SW 1271 (cell line): ENCODE measurements at regions not wholly inside any gene's neighbourhood (a gene's known extent, or its start where the extent isn't known, plus 50 kb on each side); places are given as distances from the start of the nearest gene placed in this dataset.

Experiments used
- DNase-seq, 2 experiments: peaks; one replicate each; lab custom pipeline; 2025; lab: John Stamatoyannopoulos, UW

DNA sequence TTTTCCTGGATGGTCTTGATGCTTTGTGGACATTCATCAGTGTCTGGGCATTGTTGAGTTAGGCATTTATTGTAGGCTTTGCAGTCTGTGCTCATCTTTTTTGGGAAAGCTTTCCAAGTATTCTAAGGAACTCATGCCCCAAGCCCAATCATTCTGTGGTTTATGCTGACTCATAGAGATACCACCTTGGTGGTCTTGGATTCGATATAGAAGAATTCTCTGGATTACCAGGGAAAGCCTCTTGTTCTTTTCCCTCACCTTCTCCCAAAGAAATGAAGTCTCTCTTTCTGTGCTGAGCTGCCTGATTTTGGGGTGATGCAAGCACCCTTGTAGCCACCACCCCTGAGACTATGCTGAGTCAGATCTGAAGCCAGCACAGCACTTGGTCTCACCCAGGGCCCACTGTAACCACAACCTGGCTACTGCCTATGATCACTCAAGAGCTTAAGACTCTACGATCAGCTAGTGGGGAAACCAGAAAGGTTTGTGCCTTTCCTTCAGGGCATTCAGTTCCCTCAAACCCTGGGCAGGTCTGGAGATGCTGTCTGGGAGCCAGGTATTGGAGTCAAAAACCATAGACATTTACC, 422.6 kb downstream of the NUF2 start:
- DNase-seq: no peak

DNA sequence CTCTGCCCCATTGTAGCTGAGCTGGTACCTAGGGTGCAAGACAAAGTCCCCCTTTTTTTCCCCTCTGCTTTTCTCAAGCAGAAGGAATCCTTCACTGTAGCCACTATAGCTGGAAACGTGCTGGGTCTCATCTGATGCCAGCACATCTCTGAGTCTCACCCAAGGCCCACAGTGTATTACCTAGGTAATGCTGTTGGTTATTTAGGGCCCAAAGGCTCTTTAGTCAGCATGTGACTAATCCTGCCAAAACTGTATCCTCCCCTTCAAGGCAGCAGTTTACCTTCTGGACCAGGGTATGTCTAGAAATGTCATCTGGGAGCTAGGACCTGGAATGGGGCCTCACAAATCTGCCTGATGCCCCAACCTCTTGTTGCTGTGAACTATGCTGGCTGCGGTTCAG, 423.4 kb downstream of the NUF2 start:
- DNase-seq: no peak

DNA sequence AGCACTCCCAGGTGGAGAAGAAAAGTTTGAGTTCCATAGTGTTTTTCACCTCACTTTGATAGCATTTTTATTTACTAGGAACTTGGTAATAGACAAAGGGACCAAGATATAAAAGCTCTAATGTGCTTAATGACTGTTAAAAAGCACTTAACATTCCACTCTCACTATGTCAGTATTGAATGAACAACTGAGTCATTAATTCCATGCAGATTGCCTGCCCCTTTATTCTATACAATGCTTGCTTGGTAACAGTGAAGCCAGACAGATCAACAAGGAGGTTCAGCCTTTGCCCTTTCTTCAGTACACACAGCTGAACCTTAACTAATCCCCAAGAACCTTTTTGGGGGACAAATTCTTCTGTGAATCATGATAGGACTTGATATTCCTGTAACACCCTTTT, 425.5 kb downstream of the NUF2 start:
- no peak for DNase-seq

DNA sequence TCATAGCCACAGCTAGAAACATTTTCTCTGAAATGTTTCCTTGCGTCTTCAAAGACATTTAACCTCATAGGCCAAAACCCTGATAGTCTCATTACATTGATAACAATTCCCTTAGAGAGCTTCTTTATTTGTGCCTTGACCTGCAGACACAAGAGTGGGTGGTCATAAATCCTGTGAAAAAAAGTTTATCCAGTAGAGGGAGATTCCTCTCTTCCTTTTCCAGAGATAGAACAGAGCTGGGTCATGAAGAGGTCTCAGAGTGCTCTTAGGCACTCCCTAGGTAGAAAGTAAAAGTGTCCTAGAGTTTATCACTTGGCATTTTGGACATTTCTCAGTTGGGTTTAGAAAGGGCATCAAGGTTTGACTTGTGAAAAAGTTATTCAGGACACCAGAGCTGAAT, 426.1 kb downstream of the NUF2 start:
- no peak for DNase-seq

DNA sequence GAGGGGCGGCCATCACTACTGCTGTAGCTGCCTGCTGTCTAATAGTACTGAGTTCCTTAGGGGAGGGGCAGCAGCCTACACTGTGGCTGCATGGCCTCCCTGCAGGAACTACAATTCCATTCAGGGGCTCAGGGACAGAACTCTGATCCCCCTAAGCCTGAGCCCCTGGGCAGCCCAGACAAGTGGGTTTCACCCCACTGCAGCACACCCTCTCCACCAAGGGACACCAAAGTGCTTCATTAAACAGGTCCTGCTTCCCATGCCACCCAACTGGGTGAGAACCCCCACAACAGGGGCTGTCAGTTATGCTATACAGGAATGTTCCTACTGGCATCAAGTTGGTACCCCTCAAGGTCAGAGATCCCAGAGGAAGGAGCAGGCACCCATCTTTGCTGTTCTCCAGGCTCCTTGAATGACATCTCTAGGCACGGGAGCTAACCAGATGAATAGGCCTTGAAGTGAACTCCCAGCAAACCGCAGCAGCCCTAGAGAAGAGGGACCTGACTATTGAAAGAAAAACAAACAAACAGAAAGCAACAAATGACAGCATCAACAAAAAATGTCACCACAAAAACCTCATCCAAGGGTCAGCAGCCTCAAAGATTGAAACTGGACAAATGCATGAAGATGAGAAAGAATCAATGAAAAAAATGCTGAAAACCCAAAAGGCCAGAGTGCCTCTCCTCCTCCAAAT, 437.4 kb downstream of the NUF2 start:
- no peak for DNase-seq

DNA sequence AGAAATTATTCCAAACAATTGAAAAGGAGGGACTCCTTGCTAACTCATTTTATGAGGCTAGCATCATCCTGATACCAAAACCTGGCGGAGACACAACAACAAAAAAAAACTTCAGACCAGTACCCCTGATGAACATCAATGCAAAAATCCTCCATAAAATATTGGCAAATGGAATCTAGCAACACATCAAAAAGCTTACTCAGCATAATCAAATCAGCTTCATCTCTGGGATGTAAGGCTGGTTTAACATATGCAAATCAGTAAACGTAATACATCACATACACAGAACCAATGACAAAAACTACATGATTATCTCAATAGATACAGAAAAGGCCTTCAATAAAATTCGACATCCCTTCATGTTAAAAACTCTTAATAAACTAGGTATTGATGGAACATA, 440.1 kb downstream of the NUF2 start:
- no peak for DNase-seq

DNA sequence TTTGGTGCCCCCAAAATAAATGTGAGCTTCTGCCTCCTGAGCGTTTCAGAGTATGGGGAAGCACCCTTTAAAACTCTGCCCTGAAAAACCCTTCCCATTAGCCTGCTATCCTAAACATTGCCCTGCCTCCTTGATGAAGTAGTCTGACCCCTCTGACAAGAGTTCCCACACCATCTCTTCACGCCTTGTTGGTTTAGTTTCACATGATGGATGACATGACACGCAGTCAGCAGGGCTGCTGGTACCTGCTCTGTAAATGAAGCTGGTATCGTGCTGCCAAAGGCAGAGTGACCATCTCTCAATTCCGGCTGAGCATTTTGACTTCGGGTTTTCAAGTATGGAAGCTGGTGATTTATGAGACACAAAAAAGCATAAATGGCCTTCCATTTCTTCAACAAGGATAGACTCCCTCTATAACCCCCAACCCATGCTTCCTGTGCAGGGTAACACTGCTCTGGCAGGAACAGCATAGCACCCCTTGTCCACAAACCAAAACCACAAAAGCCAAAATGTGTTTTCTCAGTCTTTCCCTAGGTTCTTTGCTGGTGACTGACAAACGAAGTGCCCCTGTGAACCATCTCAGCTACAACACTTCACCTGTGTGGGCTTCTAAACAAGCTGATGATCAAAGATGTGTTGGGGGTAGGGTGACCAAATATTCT, 444.6 kb downstream of the NUF2 start:
- no peak for DNase-seq

DNA sequence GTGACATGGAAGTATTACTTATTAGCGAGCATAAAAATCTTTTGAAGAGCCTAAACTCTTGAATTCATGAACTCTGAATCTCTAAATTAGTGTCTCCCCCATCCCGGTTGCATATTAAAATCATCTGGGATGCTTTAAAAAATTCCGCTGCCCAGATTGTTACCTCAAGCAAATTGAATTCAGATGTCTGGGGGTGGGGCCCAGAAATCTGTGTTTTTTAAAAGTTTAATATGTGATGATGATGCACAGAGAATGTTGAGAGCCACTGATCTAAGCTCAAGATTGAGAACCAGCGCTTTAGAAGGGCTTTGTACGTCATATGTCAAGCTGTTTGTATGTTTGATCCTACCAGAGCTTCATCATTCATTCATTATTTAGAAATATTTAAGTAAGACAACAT, 446.8 kb downstream of the NUF2 start:
- no peak for DNase-seq

DNA sequence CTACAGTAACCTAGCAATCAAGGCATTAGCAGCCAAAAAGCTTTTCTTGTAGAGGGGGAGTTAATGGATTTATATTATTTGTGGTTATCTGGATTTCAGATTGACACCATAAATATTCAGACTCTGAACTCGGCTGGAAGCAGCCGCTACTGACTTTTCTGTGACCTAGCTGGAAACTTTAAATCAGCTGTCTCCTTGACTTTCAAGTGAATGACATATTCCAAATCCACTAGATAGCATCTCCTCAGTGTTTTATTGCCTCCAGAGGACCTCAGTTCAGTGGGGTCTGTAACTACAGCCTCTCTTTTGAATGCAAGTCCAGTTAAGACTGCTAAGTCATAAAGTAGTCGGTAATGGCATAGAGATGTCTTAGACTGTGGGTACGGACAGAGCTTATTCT, 448.5 kb downstream of the NUF2 start:
- no peak for DNase-seq

DNA sequence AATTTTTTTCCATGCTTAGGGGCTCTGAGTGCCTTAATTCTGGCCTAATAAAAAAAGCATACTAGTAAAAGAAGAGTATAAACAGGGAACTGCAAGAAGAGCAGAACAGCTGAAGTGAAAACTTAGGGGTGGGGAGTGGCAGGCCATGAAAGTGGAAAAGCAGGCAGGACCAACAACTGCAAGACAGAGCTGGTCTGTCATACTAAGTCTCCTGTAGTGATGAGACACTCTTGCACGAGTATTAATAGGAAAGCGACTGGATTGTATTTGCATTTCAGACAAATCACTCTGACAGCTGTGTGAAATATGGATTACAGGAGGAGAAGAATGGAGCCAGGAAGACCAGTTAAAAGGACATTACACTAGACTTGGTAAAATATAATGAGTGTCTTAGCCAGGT, 449.9 kb downstream of the NUF2 start:
- DNase-seq: no peak

DNA sequence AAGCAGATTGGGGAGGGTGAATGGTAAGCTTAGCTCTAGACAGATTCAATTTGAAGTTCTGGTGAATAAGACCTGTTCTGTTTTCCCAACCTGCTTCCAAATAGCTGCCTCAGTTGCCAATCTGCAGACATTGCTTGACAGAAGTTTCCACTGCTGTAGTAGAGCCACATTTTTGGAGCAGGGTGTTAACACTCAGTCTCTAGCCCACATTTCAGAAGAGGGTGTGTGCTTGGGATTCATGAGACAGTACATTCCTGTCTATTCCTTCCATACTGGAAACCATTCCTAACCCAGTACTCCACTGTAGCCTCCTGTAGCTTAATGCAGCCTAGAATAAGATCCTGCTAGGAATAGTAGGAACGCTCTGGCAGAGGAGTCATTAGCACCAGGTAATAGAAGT, 450.5 kb downstream of the NUF2 start:
- no peak for DNase-seq

DNA sequence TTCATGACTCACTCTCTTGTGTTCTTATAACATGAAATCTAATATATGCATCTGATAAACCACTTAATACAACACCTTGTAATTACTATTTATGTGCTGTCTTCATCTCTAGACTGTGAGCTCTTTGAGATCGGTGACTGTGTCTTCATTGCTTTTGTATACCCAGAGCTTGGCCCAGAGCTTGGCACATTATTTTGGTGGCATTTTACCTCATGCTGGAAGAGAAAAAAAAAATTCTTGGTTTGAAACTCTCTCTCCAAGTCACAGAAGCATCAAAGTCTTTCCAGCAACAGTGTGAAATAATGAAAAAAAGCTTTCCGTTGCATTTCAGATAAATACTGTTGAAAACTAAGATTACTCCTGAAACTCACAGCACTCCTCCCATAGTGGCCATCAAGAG, 451.6 kb downstream of the NUF2 start:
- no peak for DNase-seq

DNA sequence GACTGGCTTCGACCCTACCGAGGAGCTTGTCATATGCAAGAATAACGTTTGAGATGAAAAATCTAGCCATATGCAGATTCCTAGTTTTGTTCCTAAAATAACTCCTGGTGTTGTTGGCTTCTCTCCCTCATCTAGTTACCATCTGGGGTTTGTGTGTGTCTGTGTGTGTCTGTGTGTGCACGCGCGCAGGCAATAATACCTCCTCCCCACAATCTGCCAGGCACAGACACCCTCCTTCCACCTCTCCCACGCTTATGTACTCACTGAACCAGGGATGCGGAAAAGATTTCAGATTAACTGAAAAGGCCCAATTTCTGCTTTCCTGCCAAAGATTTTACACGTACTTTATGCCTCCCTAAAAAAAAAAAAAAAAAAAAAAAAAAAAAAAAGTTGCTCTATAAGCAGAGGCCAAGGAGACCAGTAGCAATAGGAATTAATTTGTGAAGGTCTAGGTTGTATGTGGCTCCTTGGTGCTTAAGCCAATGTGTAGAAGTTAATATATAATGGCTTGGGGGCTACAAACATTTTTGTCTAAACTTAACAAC, 452.7 kb downstream of the NUF2 start:
- DNase-seq: no peak

DNA sequence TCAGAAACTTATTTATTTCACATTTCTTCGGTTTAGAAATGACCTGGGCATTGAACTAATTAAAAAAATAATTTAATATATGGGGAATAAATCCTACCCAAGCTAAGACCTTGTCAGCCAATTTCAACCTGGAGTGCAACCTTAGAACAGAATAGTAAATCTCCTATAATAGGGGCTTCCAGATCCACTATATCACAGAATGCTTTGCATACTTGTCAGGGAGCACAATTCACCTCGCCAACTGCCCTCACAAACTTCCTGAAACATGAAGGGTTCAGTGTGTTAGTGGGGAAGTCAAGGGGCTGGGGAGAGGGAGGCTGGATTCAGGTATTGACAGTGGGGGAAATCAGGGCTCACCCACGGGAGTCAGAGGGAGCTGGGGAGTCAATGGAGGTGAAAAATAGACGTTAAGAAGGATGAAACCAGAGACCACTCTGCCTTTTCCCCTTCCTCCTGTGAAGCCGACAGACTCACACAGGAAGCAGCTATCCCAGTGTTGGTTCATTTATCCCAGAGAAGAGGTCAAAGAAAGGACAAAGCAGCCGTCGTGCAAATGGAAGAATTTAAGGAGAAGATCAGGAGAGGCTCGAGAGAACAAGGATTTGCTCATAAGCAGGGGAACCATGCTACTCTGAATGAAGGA, 453.3 kb downstream of the NUF2 start:
- no peak for DNase-seq

DNA sequence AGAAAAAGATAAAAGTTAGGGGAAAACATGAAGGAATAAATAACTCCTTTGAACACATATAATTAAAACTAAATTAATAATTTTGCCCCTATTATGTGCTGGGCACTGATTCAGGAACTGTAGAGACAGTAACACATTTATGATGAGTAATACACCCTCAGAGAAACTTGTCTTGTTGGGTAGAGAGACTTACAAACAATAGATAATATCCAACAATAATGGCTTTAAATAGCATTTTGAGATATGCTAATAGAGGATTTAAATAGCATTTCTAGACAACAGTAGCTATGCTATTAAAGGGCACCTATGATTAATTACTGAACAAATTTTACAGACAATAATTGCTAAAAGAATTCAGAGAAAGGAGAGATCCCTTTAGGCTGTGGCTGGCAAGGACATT, 455.5 kb downstream of the NUF2 start:
- DNase-seq: no peak

DNA sequence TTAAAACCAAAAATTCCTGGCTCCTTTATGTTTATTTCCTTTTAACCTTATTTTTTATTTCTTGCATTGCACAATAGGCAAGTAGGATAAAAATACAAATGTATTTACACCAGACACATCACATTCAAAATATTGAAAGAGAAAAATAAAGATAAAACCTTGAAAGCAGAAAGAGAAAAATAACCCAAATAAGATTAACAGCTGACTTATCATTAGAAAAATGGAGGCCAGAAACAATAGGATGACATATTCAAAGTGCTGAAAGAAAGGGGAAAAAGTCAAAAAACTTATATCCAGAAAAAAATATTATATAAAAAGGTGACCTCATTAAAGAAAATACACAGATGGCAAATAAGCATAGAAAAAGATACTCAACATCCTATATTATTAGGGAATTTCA, 459.4 kb downstream of the NUF2 start:
- DNase-seq: no peak

DNA sequence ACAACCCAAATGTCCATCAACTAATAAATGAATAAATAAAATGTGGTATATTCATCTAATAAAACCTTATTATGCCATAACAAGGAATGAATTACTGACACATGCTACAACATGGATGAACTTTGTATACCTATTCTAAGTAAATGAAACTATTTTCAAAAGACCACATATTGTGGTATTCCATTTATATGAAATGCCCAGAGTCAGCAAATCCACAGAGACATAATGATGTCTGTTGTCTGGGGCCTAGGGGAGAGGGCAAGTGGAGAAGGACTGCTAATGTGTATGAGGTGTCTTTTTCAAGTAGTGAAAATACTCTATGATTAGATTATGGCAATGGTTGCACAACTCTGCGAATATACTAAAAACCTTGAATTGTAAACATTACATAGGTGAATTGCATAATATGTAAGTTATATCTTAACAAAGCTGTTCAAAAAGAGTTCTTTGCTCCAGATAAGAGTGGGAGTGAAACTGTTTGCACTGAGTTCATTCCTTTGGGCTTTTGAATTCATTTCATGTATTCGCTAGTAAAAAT, 464.2 kb downstream of the NUF2 start:
- DNase-seq: no peak

DNA sequence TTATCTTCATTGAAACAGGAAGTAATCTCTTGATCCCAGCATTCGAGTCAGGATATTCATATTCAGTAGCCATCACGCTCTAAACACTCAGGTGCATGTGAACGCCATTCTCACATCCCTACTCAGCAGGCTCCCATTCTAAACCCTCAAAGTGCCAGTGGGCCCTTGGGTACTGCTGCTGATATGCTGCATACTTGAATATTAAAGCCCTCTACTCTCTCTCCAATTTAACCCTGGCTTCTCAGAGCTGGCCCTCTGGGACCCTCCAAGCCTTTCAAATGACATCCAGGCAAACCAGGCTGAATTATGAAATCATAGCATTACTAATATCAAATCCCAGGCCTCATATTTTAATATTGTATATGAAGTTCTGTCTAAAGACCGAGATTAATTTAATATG, 468.2 kb downstream of the NUF2 start:
- DNase-seq: no peak

DNA sequence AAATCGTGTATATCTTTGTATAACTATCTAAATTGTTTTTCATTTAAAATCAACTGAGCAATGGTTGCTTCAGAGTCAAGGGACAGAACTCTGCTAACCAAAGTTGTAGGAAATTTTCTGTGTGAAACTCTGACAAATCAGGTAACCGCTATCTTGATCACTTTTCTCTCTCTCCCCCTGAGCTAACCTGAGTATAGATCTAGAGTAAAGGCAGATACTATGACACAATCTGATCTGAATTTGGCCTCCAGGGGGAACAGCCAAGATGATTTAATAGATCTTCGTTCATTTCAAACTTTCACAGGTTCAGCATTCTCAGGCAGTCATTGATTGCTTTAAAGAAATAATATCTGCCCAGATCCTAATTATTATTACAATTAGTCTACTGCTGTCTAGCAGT, 472.8 kb downstream of the NUF2 start:
- no peak for DNase-seq

DNA sequence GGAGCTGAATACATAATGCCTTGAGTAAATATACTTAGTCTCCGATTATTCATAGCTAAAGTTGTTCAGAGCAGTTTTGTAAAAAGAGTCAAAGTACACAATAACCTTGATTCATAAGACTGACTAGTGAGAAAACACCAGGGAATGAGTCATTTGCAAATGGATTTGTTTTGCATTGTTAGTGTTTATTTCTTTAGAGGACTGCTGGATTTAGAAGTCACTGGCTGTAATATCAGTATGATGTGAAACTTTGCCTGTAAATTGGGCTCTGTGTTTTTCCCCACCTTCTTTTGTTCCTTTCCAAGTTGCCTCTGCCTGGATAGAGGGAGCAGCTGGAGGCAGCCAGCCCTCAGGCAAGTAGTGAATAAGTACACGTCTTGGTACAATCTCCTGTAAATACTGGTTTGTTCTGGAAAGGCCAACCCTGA, 474.7 kb downstream of the NUF2 start:
- no peak for DNase-seq

DNA sequence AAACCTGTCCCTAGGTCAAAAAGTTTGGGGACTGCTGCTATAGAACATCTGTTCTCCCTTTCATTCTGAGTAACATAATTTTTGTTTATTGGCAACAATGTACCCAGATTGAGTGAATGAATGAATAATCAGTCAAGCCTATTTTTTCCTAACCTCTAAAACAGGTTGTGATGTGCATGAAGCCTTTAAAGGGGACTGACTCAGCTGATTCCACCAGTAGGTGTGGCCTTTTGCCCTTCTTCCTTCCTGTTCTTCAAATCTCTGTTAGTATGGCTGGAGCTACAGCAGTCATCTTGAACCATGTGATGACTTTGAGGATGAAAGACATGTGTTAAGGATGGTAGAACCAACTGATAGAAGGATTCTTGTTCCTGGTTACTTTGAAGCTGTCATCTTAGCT, 476.1 kb downstream of the NUF2 start:
- no peak for DNase-seq

DNA sequence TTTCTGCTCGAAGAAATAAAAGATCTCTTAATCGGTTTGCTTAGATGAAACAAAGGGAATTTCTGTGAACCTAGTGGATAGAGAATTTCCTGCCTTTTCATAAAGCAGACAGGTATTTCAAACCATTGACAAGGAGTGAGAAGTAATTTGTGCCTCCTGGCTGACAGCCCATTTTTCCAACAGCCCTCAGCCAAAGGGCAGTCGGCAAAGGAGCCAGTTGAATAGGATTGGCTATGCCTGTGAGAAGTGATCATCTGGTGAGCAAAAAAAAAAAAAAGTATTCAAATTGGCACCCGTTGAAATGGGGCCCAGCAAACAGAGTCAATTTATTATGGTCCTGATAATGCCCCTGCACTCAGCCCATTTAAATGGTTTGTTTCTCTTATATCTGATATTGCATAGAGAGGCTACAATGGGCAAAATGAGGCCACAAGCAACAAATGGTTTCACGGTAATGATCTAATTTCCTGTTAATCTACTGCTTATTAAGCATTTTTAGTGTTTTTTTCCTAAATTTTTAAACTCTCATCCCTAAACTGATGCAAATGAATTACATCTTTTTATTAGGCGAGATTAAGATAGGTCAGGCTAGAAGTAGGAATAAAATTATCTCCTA, 477.5 kb downstream of the NUF2 start:
- no peak for DNase-seq
